ENCODE measurements at regions not wholly inside any gene's neighbourhood (a gene's known extent, or its start where the extent isn't known, plus 50 kb on each side); places are given as distances from the start of the nearest gene placed in this dataset.

- TF ChIP-seq CTCF (conservative IDR thresholded peaks at IDR 0.05; ENCODE audit: low read depth, low read length) (no peak), POLR2A (IDR thresholded peaks at IDR 0.05; ENCODE audit: low read depth, low read length) (no peak)
Measured at GRCh38 chr5:155947394-155948062, 379.4 kb upstream of the SGCD start.
